Smooth muscle cell (in vitro differentiated cells): ENCODE measurements at regions not wholly inside any gene's neighbourhood (a gene's known extent, or its start where the extent isn't known, plus 50 kb on each side); places are given as distances from the start of the nearest gene placed in this dataset.
"Not testable (repeated sequence)": the region's sequence is repeated elsewhere in the genome, so short reads cannot be mapped to it uniquely, and the experiment has no call there.

Experiments used
- DNase-seq: peaks from one replicate; lab custom pipeline; 2025; ENCODE audit not compliant: unreplicated experiment; lab: John Stamatoyannopoulos, UW
- H2AFZ ChIP-seq: fragments of 200-600 bp; sonication (generic); 2 replicates; pipeline ENCODE4 v1.6.0; 2016; ENCODE audit warnings: antibody characterized with exemption, low read depth, mild to moderate bottlenecking
- H3F3A ChIP-seq: fragments of 200-600 bp; sonication (generic); 2 replicates; pipeline ENCODE4 v1.6.0; 2017; ENCODE audit warnings: antibody characterized with exemption, low read depth
- H3K27ac ChIP-seq: fragments of 200-600 bp; sonication (generic); 2 replicates; pipeline ENCODE4 v1.5.1; 2016; ENCODE audit warnings: low read depth, mild to moderate bottlenecking
- H3K27me3 ChIP-seq: fragments of 200-600 bp; sonication (generic); 2 replicates; pipeline ENCODE4 v1.6.1; 2016; ENCODE audit warnings: low read depth, mild to moderate bottlenecking
- H3K36me3 ChIP-seq: fragments of 200-600 bp; sonication (generic); 2 replicates; pipeline ENCODE4 v1.5.1; 2016; ENCODE audit warnings: low read depth
- H3K4me1 ChIP-seq: fragments of 200-600 bp; sonication (generic); 2 replicates; pipeline ENCODE4 v1.5.1; 2016; ENCODE audit warnings: low read depth
- H3K4me2 ChIP-seq: fragments of 200-600 bp; sonication (generic); 2 replicates; pipeline ENCODE4 v1.6.0; 2016; ENCODE audit warnings: mild to moderate bottlenecking
- H3K4me3 ChIP-seq: fragments of 200-600 bp; sonication (generic); 2 replicates; pipeline ENCODE4 v1.5.1; 2016; ENCODE audit warnings: mild to moderate bottlenecking
- H3K79me2 ChIP-seq: fragments of 200-600 bp; sonication (generic); 2 replicates; pipeline ENCODE4 v1.6.0; 2016; ENCODE audit warnings: low read depth, mild to moderate bottlenecking
- H3K9ac ChIP-seq: fragments of 200-600 bp; sonication (generic); 2 replicates; pipeline ENCODE4 v1.6.0; 2016; ENCODE audit warnings: low read depth
- H3K9me3 ChIP-seq: fragments of 200-600 bp; sonication (generic); replicated peaks from 2 replicates; pipeline ENCODE4 v1.5.1; 2016; ENCODE audit warnings: low read depth
- H4K20me1 ChIP-seq: fragments of 200-600 bp; sonication (generic); 2 replicates; pipeline ENCODE4 v1.6.0; 2016; ENCODE audit warnings: low read depth
- CTCF ChIP-seq: fragments of 200-600 bp; sonication (generic); IDR thresholded peaks from 2 replicates; pipeline ENCODE4 v1.5.1; 2017; ENCODE audit warnings: borderline replicate concordance, mild to moderate bottlenecking, antibody characterized with exemption; ENCODE audit not compliant: insufficient read depth, poor library complexity, severe bottlenecking
- WGBS: methylation state at CpG from one replicate; pipeline ENCODE4 v1.1.7; 2016; ENCODE audit warnings: low lambda C conversion rate; 5-methylcytosine and 5-hydroxymethylcytosine counted together

- 77% methylated on average over 4 of the region's 4 CpGs for WGBS
- no peak overlapping the region for H3K27ac ChIP-seq
- H2AFZ ChIP-seq: no peak overlapping the region
- no peaks in the 10 kb centered on the region for H4K20me1 ChIP-seq
- no peaks in the 10 kb centered on the region for H3K27me3 ChIP-seq
- peaks cover 8% of the 10 kb centered on the region for H3F3A ChIP-seq
- no peaks in the 10 kb centered on the region for H3K36me3 ChIP-seq
- no peaks in the 10 kb centered on the region for H3K4me1 ChIP-seq
- no peaks in the 10 kb centered on the region for H3K9me3 ChIP-seq
- no peak for TF ChIP-seq CTCF
- no peak overlapping the region for H3K4me2 ChIP-seq
- DNase-seq: no peak
- H3K9ac ChIP-seq: no peak overlapping the region
- H3K4me3 ChIP-seq: no peak overlapping the region
- no peaks in the 10 kb centered on the region for H3K79me2 ChIP-seq
These were observed 78.2 kb downstream of the C9orf50 start for GRCh38 chr9:129542741-129543140.

- H4K20me1 ChIP-seq: no peaks in the 10 kb centered on the region
- H3K79me2 ChIP-seq: no peaks in the 10 kb centered on the region
- H2AFZ ChIP-seq: no peak overlapping the region
- H3K4me3 ChIP-seq: no peak overlapping the region
- no peaks in the 10 kb centered on the region for H3K36me3 ChIP-seq
- no peaks in the 10 kb centered on the region for H3K27me3 ChIP-seq
- no peak for DNase-seq
- no peak for TF ChIP-seq CTCF
- no peak overlapping the region for H3K27ac ChIP-seq
- peaks cover 8% of the 10 kb centered on the region for H3F3A ChIP-seq
- H3K9me3 ChIP-seq: no peaks in the 10 kb centered on the region
- H3K9ac ChIP-seq: no peak overlapping the region
- H3K4me2 ChIP-seq: no peak overlapping the region
- WGBS: 94% methylated on average over 2 of the region's 2 CpGs
- no peaks in the 10 kb centered on the region for H3K4me1 ChIP-seq
These were observed 79.6 kb downstream of the C9orf50 start for GRCh38 chr9:129541270-129541669.

- no peak for TF ChIP-seq CTCF
- H3K36me3 ChIP-seq: no peaks in the 10 kb centered on the region
- H3F3A ChIP-seq: no peaks in the 10 kb centered on the region
- no peak overlapping the region for H3K4me2 ChIP-seq
- no peak overlapping the region for H3K9ac ChIP-seq
- no peak for DNase-seq
- no peaks in the 10 kb centered on the region for H3K27me3 ChIP-seq
- H3K27ac ChIP-seq: no peak overlapping the region
- WGBS: 96% methylated on average over 4 of the region's 4 CpGs
- H3K79me2 ChIP-seq: no peaks in the 10 kb centered on the region
- no peaks in the 10 kb centered on the region for H3K9me3 ChIP-seq
- no peaks in the 10 kb centered on the region for H4K20me1 ChIP-seq
- H3K4me1 ChIP-seq: no peaks in the 10 kb centered on the region
- no peak overlapping the region for H3K4me3 ChIP-seq
- H2AFZ ChIP-seq: no peak overlapping the region
These were observed 81.5 kb downstream of the C9orf50 start for GRCh38 chr9:129539446-129539845.

- not testable (repeated sequence) for H3K9me3 ChIP-seq, DNase-seq, H3K27ac ChIP-seq
These were observed 89.0 kb downstream of the C9orf50 start for GRCh38 chr9:129531860-129532402.

GRCh38 chr9:129527955-129528354 lies 92.9 kb downstream of the C9orf50 start:
- H3K79me2 ChIP-seq, H3K4me2 ChIP-seq, H3K9ac ChIP-seq, H3K4me3 ChIP-seq, H3K36me3 ChIP-seq, H2AFZ ChIP-seq, H3K27ac ChIP-seq, H3F3A ChIP-seq, H4K20me1 ChIP-seq, H3K9me3 ChIP-seq, DNase-seq, H3K4me1 ChIP-seq, H3K27me3 ChIP-seq: not testable (repeated sequence)
- WGBS: 94% methylated on average over 1 of the region's 1 CpG

More at GRCh38 chr9:129531860-129532402, 89.0 kb downstream of the C9orf50 start:
- WGBS: 90% methylated on average over 5 of the region's 5 CpGs
- not testable (repeated sequence) for H2AFZ ChIP-seq, H3K4me3 ChIP-seq, H3K79me2 ChIP-seq, H3K4me2 ChIP-seq, H3K27me3 ChIP-seq, H3F3A ChIP-seq, H3K9ac ChIP-seq, H4K20me1 ChIP-seq, H3K36me3 ChIP-seq, H3K4me1 ChIP-seq
